Left ventricle myocardium inferior (tissue), 1 donor: ENCODE measurements at regions not wholly inside any gene's neighbourhood (a gene's known extent, or its start where the extent isn't known, plus 50 kb on each side); places are given as distances from the start of the nearest gene placed in this dataset.

ENCODE experiments used
- DNase-seq: peaks from one replicate; pipeline ENCODE4 v3.0.0-alpha.2; 2020
- H3K27ac ChIP-seq: fragments of 200-600 bp; replicated peaks from 2 replicates; pipeline ENCODE4 v1.8.0; 2021
- H3K27me3 ChIP-seq: fragments of 200-600 bp; 2 replicates; pipeline ENCODE4 v1.8.0; 2021; ENCODE audit warnings: low read depth
- H3K36me3 ChIP-seq: fragments of 200-600 bp; 2 replicates; pipeline ENCODE4 v1.8.0; 2021
- H3K4me1 ChIP-seq: fragments of 200-600 bp; 2 replicates; pipeline ENCODE4 v1.8.0; 2021
- H3K4me3 ChIP-seq: fragments of 200-600 bp; 2 replicates; pipeline ENCODE4 v1.8.0; 2021; ENCODE audit warnings: mild to moderate bottlenecking, moderate library complexity
- H3K9me3 ChIP-seq: fragments of 200-600 bp; replicated peaks from 2 replicates; pipeline ENCODE4 v1.8.0; 2021
- intact Hi-C: fragments of 100-400 bp; cut with micrococcal nuclease; formaldehyde crosslinking; loops from one replicate; pipeline ENCODE4 v1.11.0; 2022
- TF ChIP-seq, protein P1 (sequence below): fragments of 200-600 bp; IDR thresholded peaks from 2 replicates; pipeline ENCODE4 v1.8.0; 2021; ENCODE audit warnings: antibody characterized with exemption, mild to moderate bottlenecking, borderline replicate concordance
- donor health status: DM: no; HTN: yes; CAD: no; lungs with severe emphysema.

DNA sequence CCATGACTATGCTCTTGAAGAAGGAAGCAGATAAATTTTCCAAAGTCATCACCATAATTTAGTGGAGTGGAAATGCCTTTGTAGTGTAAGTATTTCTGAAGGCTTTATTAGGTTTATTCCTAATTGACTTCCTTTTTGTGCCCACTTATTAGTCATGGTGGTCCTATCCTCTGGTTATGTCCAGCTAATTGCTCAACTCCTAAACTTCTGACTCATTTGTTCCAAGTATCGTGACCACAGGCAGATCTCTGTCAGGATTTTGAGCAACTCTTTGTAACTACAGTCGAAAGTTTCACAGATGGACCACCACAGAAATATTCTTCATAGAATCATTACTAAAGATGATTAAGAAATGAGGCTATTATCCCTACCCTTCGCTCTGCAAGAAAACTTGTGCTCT is 315.6 kb upstream of the PTCHD4 start:
- no peak overlapping the region for H3K27ac ChIP-seq
- no peaks in the 10 kb centered on the region for H3K36me3 ChIP-seq
- H3K4me3 ChIP-seq: no peak overlapping the region
- H3K9me3 ChIP-seq: no peaks in the 10 kb centered on the region
- H3K27me3 ChIP-seq: no peaks in the 10 kb centered on the region
- intact Hi-C loops: no loop called here
- H3K4me1 ChIP-seq: no peaks in the 10 kb centered on the region
- TF ChIP-seq, protein P1, sequence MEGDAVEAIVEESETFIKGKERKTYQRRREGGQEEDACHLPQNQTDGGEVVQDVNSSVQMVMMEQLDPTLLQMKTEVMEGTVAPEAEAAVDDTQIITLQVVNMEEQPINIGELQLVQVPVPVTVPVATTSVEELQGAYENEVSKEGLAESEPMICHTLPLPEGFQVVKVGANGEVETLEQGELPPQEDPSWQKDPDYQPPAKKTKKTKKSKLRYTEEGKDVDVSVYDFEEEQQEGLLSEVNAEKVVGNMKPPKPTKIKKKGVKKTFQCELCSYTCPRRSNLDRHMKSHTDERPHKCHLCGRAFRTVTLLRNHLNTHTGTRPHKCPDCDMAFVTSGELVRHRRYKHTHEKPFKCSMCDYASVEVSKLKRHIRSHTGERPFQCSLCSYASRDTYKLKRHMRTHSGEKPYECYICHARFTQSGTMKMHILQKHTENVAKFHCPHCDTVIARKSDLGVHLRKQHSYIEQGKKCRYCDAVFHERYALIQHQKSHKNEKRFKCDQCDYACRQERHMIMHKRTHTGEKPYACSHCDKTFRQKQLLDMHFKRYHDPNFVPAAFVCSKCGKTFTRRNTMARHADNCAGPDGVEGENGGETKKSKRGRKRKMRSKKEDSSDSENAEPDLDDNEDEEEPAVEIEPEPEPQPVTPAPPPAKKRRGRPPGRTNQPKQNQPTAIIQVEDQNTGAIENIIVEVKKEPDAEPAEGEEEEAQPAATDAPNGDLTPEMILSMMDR: no peak
- DNase-seq: no peak

- intact Hi-C loops: no loop called here
- TF ChIP-seq, protein P1: no peak
- no peak for DNase-seq
- no peaks in the 10 kb centered on the region for H3K4me1 ChIP-seq
- no peak overlapping the region for H3K27ac ChIP-seq
- H3K27me3 ChIP-seq: no peaks in the 10 kb centered on the region
- no peaks in the 10 kb centered on the region for H3K9me3 ChIP-seq
- H3K36me3 ChIP-seq: no peaks in the 10 kb centered on the region
- no peak overlapping the region for H3K4me3 ChIP-seq
These were observed 312.8 kb upstream of the PTCHD4 start for GRCh38 chr6:48423640-48424365.

- Histone ChIP-seq H3K9me3 (no peaks in the 10 kb centered on the region), H3K4me3 (no peak overlapping the region)
- intact Hi-C loops: no loop called here
These were observed 309.0 kb upstream of the PTCHD4 start for GRCh38 chr6:48419992-48420391.

GRCh38 chr6:48417927-48418326 is 306.9 kb upstream of the PTCHD4 start:
- TF ChIP-seq, protein P1: no peak
- DNase-seq: no peak
- no peak overlapping the region for H3K27ac ChIP-seq
- intact Hi-C loops: no loop called here
- H3K9me3 ChIP-seq: no peaks in the 10 kb centered on the region
- H3K36me3 ChIP-seq: no peaks in the 10 kb centered on the region
- no peak overlapping the region for H3K4me3 ChIP-seq
- no peaks in the 10 kb centered on the region for H3K27me3 ChIP-seq
- no peaks in the 10 kb centered on the region for H3K4me1 ChIP-seq

More at GRCh38 chr6:48419992-48420391, 309.0 kb upstream of the PTCHD4 start:
- no peak overlapping the region for H3K27ac ChIP-seq
- no peaks in the 10 kb centered on the region for H3K27me3 ChIP-seq
- TF ChIP-seq, protein P1: no peak
- no peaks in the 10 kb centered on the region for H3K4me1 ChIP-seq
- no peak for DNase-seq
- no peaks in the 10 kb centered on the region for H3K36me3 ChIP-seq

GRCh38 chr6:48412656-48413055 is 301.7 kb upstream of the PTCHD4 start:
- no peak overlapping the region for H3K4me3 ChIP-seq
- TF ChIP-seq, protein P1: no peak
- no peak overlapping the region for H3K27ac ChIP-seq
- DNase-seq: no peak
- H3K27me3 ChIP-seq: no peaks in the 10 kb centered on the region
- H3K9me3 ChIP-seq: no peaks in the 10 kb centered on the region
- H3K36me3 ChIP-seq: no peaks in the 10 kb centered on the region
- H3K4me1 ChIP-seq: no peaks in the 10 kb centered on the region
- intact Hi-C loops: no loop called here
